ENCODE measurements at regions not wholly inside any gene's neighbourhood (a gene's known extent, or its start where the extent isn't known, plus 50 kb on each side); places are given as distances from the start of the nearest gene placed in this dataset.

GRCh38 chr5:4630031-4630430, 510.1 kb upstream of the ADAMTS16 start:
- no peak for DNase-seq (ENCODE audit: low spot score in 2 of 2)
- Histone ChIP-seq H3K27me3 (no peaks in the 10 kb centered on the region), H3K4me1 (no peaks in the 10 kb centered on the region)

GRCh38 chr5:4634342-4634741, 505.8 kb upstream of the ADAMTS16 start:
- no peak for TF ChIP-seq CTCF (IDR thresholded peaks at IDR 0.05)
- Histone ChIP-seq H3K27me3 (no peaks in the 10 kb centered on the region), H3K27ac (no peak overlapping the region), H3K4me1 (no peaks in the 10 kb centered on the region), H3K9me3 (no peaks in the 10 kb centered on the region), H3K36me3 (no peaks in the 10 kb centered on the region), H3K4me3 (no peak overlapping the region)
- intact Hi-C loops (cut with DNase I) = no loop called here
- DNase-seq (ENCODE audit: low spot score in 2 of 2) = no peak

More at GRCh38 chr5:4630031-4630430, 510.1 kb upstream of the ADAMTS16 start:
- H3K4me3 ChIP-seq = no peak overlapping the region
- H3K36me3 ChIP-seq = no peaks in the 10 kb centered on the region
- intact Hi-C loops (cut with DNase I) = no loop called here
- H3K9me3 ChIP-seq = no peaks in the 10 kb centered on the region
- TF ChIP-seq CTCF (IDR thresholded peaks at IDR 0.05) = no peak
- H3K27ac ChIP-seq = no peak overlapping the region

- H3K36me3 ChIP-seq = no peaks in the 10 kb centered on the region
- no peak overlapping the region for H3K4me3 ChIP-seq
- H3K27me3 ChIP-seq = no peaks in the 10 kb centered on the region
- TF ChIP-seq CTCF (IDR thresholded peaks at IDR 0.05) = no peak
- no peak overlapping the region for H3K27ac ChIP-seq
- intact Hi-C loops (cut with DNase I) = no loop called here
- no peaks in the 10 kb centered on the region for H3K9me3 ChIP-seq
- DNase-seq (ENCODE audit: low spot score in 2 of 2) = no peak
- H3K4me1 ChIP-seq = no peaks in the 10 kb centered on the region
Measured at GRCh38 chr5:4636378-4636777, 503.8 kb upstream of the ADAMTS16 start.

GRCh38 chr5:4639946-4640345, 500.2 kb upstream of the ADAMTS16 start:
- H3K36me3 ChIP-seq = no peaks in the 10 kb centered on the region
- H3K9me3 ChIP-seq = no peaks in the 10 kb centered on the region
- intact Hi-C loops (cut with DNase I) = loop anchor here (5.0 kb wide), 1 partner anchor 1693 kb away; no protein-coding TSS in a partner anchor
- no peak overlapping the region for H3K27ac ChIP-seq
- H3K4me3 ChIP-seq = no peak overlapping the region
- TF ChIP-seq CTCF (IDR thresholded peaks at IDR 0.05) = no peak
- DNase-seq (ENCODE audit: low spot score in 2 of 2) = no peak
- H3K4me1 ChIP-seq = no peaks in the 10 kb centered on the region
- H3K27me3 ChIP-seq = no peaks in the 10 kb centered on the region

- no peak overlapping the region for H3K4me3 ChIP-seq
- no peak for TF ChIP-seq CTCF (IDR thresholded peaks at IDR 0.05)
- H3K27me3 ChIP-seq = no peaks in the 10 kb centered on the region
- H3K27ac ChIP-seq = no peak overlapping the region
- no peaks in the 10 kb centered on the region for H3K4me1 ChIP-seq
- no peaks in the 10 kb centered on the region for H3K9me3 ChIP-seq
- intact Hi-C loops (cut with DNase I) = loop anchor here (5.0 kb wide), 1 partner anchor 1693 kb away; no protein-coding TSS in a partner anchor
- DNase-seq (ENCODE audit: low spot score in 2 of 2) = no peak
- no peaks in the 10 kb centered on the region for H3K36me3 ChIP-seq
Measured at GRCh38 chr5:4640795-4641194, 499.3 kb upstream of the ADAMTS16 start.

GRCh38 chr5:4642525-4642924, 497.6 kb upstream of the ADAMTS16 start:
- no peak for DNase-seq (ENCODE audit: low spot score in 2 of 2)
- Histone ChIP-seq H3K36me3 (no peaks in the 10 kb centered on the region), H3K4me1 (no peaks in the 10 kb centered on the region), H3K9me3 (no peaks in the 10 kb centered on the region), H3K27me3 (no peaks in the 10 kb centered on the region), H3K27ac (no peak overlapping the region), H3K4me3 (no peak overlapping the region)
- intact Hi-C loops (cut with DNase I) = loop anchor here (5.0 kb wide), 1 partner anchor 1695 kb away; no protein-coding TSS in a partner anchor
- no peak for TF ChIP-seq CTCF (IDR thresholded peaks at IDR 0.05)
